ENCODE measurements at regions not wholly inside any gene's neighbourhood (a gene's known extent, or its start where the extent isn't known, plus 50 kb on each side); places are given as distances from the start of the nearest gene placed in this dataset.

DNA sequence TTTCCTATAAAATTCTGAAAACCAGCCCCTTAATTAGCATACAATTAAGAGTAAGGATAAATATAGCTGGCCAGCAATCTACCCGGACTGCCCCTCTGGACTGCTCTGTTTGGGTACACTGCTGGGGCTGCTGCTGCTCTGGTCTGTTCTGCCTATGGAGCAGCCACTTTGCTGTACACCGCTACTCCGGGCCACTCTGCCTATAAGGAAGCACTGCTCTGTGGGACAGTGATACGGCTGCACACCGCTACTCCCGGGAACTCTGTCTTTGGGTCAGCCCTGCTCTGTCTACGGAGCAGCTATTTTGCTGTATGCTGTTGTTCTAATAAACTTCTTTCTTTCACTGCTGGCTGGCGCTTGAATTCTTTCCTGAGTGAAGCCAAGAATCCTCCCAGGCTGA is 316.5 kb upstream of the PLSCR5 start:
- TF ChIP-seq, protein P1, sequence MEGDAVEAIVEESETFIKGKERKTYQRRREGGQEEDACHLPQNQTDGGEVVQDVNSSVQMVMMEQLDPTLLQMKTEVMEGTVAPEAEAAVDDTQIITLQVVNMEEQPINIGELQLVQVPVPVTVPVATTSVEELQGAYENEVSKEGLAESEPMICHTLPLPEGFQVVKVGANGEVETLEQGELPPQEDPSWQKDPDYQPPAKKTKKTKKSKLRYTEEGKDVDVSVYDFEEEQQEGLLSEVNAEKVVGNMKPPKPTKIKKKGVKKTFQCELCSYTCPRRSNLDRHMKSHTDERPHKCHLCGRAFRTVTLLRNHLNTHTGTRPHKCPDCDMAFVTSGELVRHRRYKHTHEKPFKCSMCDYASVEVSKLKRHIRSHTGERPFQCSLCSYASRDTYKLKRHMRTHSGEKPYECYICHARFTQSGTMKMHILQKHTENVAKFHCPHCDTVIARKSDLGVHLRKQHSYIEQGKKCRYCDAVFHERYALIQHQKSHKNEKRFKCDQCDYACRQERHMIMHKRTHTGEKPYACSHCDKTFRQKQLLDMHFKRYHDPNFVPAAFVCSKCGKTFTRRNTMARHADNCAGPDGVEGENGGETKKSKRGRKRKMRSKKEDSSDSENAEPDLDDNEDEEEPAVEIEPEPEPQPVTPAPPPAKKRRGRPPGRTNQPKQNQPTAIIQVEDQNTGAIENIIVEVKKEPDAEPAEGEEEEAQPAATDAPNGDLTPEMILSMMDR (IDR thresholded peaks at IDR 0.05), result no peak
- no peak for TF ChIP-seq POLR2A (IDR thresholded peaks at IDR 0.05)

Data from thyroid gland (tissue), 4 donors.